Activated CD8-positive, alpha-beta memory T cell treated with anti-CD3 and anti-CD28 coated beads for 1 hour (primary cell): ENCODE measurements at regions not wholly inside any gene's neighbourhood (a gene's known extent, or its start where the extent isn't known, plus 50 kb on each side); places are given as distances from the start of the nearest gene placed in this dataset.

Experiments used
- DNase-seq, 2 donors: peaks; one replicate each; pipeline ENCODE4 v3.0.0-alpha.2; 2020; ENCODE audit warnings: low read depth in 1 of 2; ENCODE audit errors: extremely low read depth in 1 of 2

GRCh38 chr7:106196460-106197021 is 84.4 kb upstream of the SYPL1 start:
- DNase-seq = no peak

- no peak for DNase-seq
Measured at GRCh38 chr7:106193661-106194060, 81.5 kb upstream of the SYPL1 start.

GRCh38 chr7:106190589-106191330 is 78.6 kb upstream of the SYPL1 start:
- DNase-seq = no peak

- no peak for DNase-seq
Measured at GRCh38 chr7:106187613-106188350, 75.7 kb upstream of the SYPL1 start.

GRCh38 chr7:106185719-106186118 is 73.6 kb upstream of the SYPL1 start:
- DNase-seq = no peak

GRCh38 chr7:106183952-106184351 is 71.8 kb upstream of the SYPL1 start:
- DNase-seq = no peak

- DNase-seq = no peak
Measured at GRCh38 chr7:106182904-106183303, 70.8 kb upstream of the SYPL1 start.

- no peak for DNase-seq
Measured at GRCh38 chr7:106181658-106182265, 69.7 kb upstream of the SYPL1 start.

- no peak for DNase-seq
Measured at GRCh38 chr7:106180721-106181120, 68.6 kb upstream of the SYPL1 start.

GRCh38 chr7:106179256-106179655 is 67.1 kb upstream of the SYPL1 start:
- no peak for DNase-seq

- DNase-seq = no peak
Measured at GRCh38 chr7:106178593-106179134, 66.6 kb upstream of the SYPL1 start.

GRCh38 chr7:106177738-106178592 is 65.9 kb upstream of the SYPL1 start:
- DNase-seq = no peak

- no peak for DNase-seq
Measured at GRCh38 chr7:106177300-106177690, 65.2 kb upstream of the SYPL1 start.

- peak; percentile 16 to 56 for DNase-seq
Measured at GRCh38 chr7:106176414-106177299, 64.5 kb upstream of the SYPL1 start.

GRCh38 chr7:106175507-106175906 is 63.4 kb upstream of the SYPL1 start:
- DNase-seq = no peak

- DNase-seq = no peak
Measured at GRCh38 chr7:106170651-106171050, 58.5 kb upstream of the SYPL1 start.

- DNase-seq = no peak
Measured at GRCh38 chr7:106169821-106170610, 57.9 kb upstream of the SYPL1 start.

GRCh38 chr7:106167439-106168136 is 55.5 kb upstream of the SYPL1 start:
- DNase-seq = no peak
